SU-DHL-6 (cell line): ENCODE measurements at regions not wholly inside any gene's neighbourhood (a gene's known extent, or its start where the extent isn't known, plus 50 kb on each side); places are given as distances from the start of the nearest gene placed in this dataset.
"Not testable (repeated sequence)": the region's sequence is repeated elsewhere in the genome, so short reads cannot be mapped to it uniquely, and the experiment has no call there.

ENCODE experiments used
- H2AFZ ChIP-seq: fragments of 200-600 bp; sonication (generic); 2 replicates; pipeline ENCODE4 v1.6.1; 2014; ENCODE audit warnings: low read depth, mild to moderate bottlenecking, moderate library complexity, mixed read lengths, antibody characterized with exemption, low read length; ENCODE audit not compliant: severe bottlenecking
- H3F3A ChIP-seq: fragments of 200-600 bp; shearing (Covaris generic); 2 replicates; pipeline ENCODE4 v1.6.0; 2016; ENCODE audit warnings: antibody characterized with exemption, mild to moderate bottlenecking; ENCODE audit not compliant: insufficient read depth
- H3K27ac ChIP-seq: fragments of 200-600 bp; sonication (generic); 2 replicates; pipeline ENCODE4 v1.5.1; 2016; ENCODE audit warnings: low read depth, mild to moderate bottlenecking, low read length, moderate library complexity, mixed read lengths
- H3K27me3 ChIP-seq: fragments of 200-600 bp; sonication (generic), shearing (Covaris generic); 2 replicates; pipeline ENCODE4 v1.6.0; 2014; ENCODE audit warnings: mild to moderate bottlenecking, low read length
- H3K36me3 ChIP-seq: fragments of 200-600 bp; sonication (generic); 2 replicates; pipeline ENCODE4 v1.6.1; 2014; ENCODE audit warnings: mild to moderate bottlenecking, low read length, mixed read lengths
- H3K4me2 ChIP-seq: fragments of 300-600, 200-600 bp; shearing (Covaris generic), sonication (generic); 2 replicates; pipeline ENCODE4 v1.6.0; 2014; ENCODE audit warnings: low read length, low read depth, mild to moderate bottlenecking; ENCODE audit not compliant: poor library complexity, severe bottlenecking
- H3K4me3 ChIP-seq: fragments of 200-600 bp; sonication (generic); 2 replicates; pipeline ENCODE4 v1.5.1; 2014; ENCODE audit warnings: antibody characterized with exemption, low read length, mild to moderate bottlenecking, mixed read lengths; ENCODE audit not compliant: insufficient read depth, poor library complexity, severe bottlenecking
- H3K79me2 ChIP-seq: fragments of 200-600 bp; sonication (generic); 2 replicates; pipeline ENCODE4 v1.6.1; 2014; ENCODE audit warnings: mild to moderate bottlenecking, low read length, moderate library complexity; ENCODE audit not compliant: insufficient read depth
- H3K9ac ChIP-seq: fragments of 200-600 bp; sonication (generic); 2 replicates; pipeline ENCODE4 v1.7.0; 2014; ENCODE audit warnings: mild to moderate bottlenecking, low read length
- H3K9me2 ChIP-seq: fragments of 200-600 bp; sonication (generic); replicated peaks from 2 replicates; pipeline ENCODE4 v1.6.1; 2014; ENCODE audit warnings: low read length; ENCODE audit not compliant: insufficient read depth
- H3K9me3 ChIP-seq: fragments of 200-600 bp; sonication (generic); 2 replicates; pipeline ENCODE4 v1.6.1; 2014; ENCODE audit warnings: low read length, mixed read lengths; ENCODE audit not compliant: insufficient read depth
- H4K20me1 ChIP-seq: fragments of 200-600 bp; sonication (generic); 2 replicates; pipeline ENCODE4 v1.6.1; 2014; ENCODE audit warnings: low read depth, mild to moderate bottlenecking, antibody characterized with exemption, low read length, moderate library complexity, mixed read lengths
- EZH2phosphoT487 ChIP-seq: fragments of 200-600 bp; sonication (generic), shearing (Covaris generic); conservative IDR thresholded peaks from 2 replicates; pipeline ENCODE4 v1.6.1; 2018; ENCODE audit warnings: mild to moderate bottlenecking, antibody characterized with exemption, low read length, moderate library complexity, mixed read lengths
- TF ChIP-seq, protein P1 (sequence below): fragments of 200-600 bp; sonication (generic); IDR thresholded peaks from one replicate; pipeline ENCODE4 v1.5.1; 2017; ENCODE audit warnings: antibody characterized with exemption, mild to moderate bottlenecking, low read length, moderate library complexity; ENCODE audit not compliant: insufficient read depth, poor library complexity, severe bottlenecking

- Histone ChIP-seq H3K9me2 (no peaks in the 10 kb centered on the region), H3K36me3 (no peaks in the 10 kb centered on the region), H3K79me2 (no peaks in the 10 kb centered on the region), H4K20me1 (no peaks in the 10 kb centered on the region), H3K27ac (no peak overlapping the region), H2AFZ (no peak overlapping the region), H3K9ac (no peak overlapping the region), H3K9me3 (no peaks in the 10 kb centered on the region), H3F3A (no peaks in the 10 kb centered on the region), H3K4me3 (no peak overlapping the region), H3K4me2 (no peak overlapping the region), H3K27me3 (no peaks in the 10 kb centered on the region)
- no peak for TF ChIP-seq EZH2phosphoT487
- TF ChIP-seq, protein P1, sequence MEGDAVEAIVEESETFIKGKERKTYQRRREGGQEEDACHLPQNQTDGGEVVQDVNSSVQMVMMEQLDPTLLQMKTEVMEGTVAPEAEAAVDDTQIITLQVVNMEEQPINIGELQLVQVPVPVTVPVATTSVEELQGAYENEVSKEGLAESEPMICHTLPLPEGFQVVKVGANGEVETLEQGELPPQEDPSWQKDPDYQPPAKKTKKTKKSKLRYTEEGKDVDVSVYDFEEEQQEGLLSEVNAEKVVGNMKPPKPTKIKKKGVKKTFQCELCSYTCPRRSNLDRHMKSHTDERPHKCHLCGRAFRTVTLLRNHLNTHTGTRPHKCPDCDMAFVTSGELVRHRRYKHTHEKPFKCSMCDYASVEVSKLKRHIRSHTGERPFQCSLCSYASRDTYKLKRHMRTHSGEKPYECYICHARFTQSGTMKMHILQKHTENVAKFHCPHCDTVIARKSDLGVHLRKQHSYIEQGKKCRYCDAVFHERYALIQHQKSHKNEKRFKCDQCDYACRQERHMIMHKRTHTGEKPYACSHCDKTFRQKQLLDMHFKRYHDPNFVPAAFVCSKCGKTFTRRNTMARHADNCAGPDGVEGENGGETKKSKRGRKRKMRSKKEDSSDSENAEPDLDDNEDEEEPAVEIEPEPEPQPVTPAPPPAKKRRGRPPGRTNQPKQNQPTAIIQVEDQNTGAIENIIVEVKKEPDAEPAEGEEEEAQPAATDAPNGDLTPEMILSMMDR, result no peak
Observed at GRCh38 chr4:94141001-94141400, 66.7 kb upstream of the SMARCAD1 start.

DNA sequence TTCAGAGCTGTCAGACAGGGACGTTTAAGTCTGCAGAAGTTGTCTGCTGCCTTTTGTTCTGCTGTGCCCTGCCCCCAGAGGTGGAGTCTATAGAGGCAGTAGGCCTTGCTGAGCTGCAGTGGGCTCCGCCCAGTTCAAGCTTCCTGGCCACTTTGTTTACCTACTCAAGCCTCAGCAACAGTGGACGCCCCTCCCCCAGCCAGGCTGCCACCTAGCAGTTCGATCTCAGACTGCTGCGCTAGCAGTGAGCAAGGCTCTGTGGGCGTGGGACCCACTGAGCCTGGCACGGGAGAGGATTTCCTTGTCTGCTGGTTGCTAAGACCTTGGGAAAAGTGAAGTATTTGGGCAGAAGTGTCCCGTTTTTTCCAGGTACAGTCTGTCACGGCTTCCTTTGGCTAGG lies 59.6 kb upstream of the SMARCAD1 start:
- not testable (repeated sequence) for H4K20me1 ChIP-seq, H2AFZ ChIP-seq, H3K9me2 ChIP-seq, H3K9me3 ChIP-seq, H3F3A ChIP-seq, H3K4me2 ChIP-seq, H3K27ac ChIP-seq, H3K4me3 ChIP-seq, H3K79me2 ChIP-seq, H3K36me3 ChIP-seq, H3K9ac ChIP-seq, H3K27me3 ChIP-seq

GRCh38 chr4:94152466-94152865 lies 55.2 kb upstream of the SMARCAD1 start:
- H3K9me3 ChIP-seq, result no peaks in the 10 kb centered on the region
- no peak for TF ChIP-seq EZH2phosphoT487
- TF ChIP-seq, protein P1, result no peak
- no peaks in the 10 kb centered on the region for H3K9me2 ChIP-seq
- H4K20me1 ChIP-seq, result no peaks in the 10 kb centered on the region
- H3K36me3 ChIP-seq, result no peaks in the 10 kb centered on the region
- H3F3A ChIP-seq, result no peaks in the 10 kb centered on the region
- H2AFZ ChIP-seq, result no peak overlapping the region
- no peak overlapping the region for H3K4me3 ChIP-seq
- H3K9ac ChIP-seq, result no peak overlapping the region
- no peaks in the 10 kb centered on the region for H3K27me3 ChIP-seq
- no peak overlapping the region for H3K27ac ChIP-seq
- no peak overlapping the region for H3K4me2 ChIP-seq
- no peaks in the 10 kb centered on the region for H3K79me2 ChIP-seq

DNA sequence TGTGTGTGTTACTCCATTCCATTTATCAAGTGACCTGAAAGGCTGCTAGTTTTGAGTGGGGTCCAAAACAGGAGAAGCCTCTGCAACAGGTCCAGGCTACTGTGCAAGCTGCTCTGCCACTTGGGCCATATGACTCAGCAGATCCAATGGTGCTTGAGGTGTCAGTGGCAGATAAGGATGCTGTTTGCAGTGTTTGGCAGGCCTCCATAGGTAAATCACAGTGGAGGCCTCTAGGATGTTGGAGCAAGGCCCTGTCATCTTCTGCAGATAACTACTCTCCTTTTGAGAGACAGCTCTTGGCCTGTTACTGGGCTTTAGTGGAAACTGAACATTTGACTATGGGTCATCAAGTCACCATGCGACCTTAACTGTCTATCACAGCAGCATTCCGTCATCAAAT lies 52.3 kb upstream of the SMARCAD1 start:
- not testable (repeated sequence) for H3K9me3 ChIP-seq, H3K9me2 ChIP-seq, H3K4me2 ChIP-seq, H3K27me3 ChIP-seq, H3K9ac ChIP-seq, H3K79me2 ChIP-seq, H2AFZ ChIP-seq, H4K20me1 ChIP-seq, H3K36me3 ChIP-seq, H3K27ac ChIP-seq, H3K4me3 ChIP-seq, H3F3A ChIP-seq
